Tibial artery (tissue), 4 donors: ENCODE measurements at regions not wholly inside any gene's neighbourhood (a gene's known extent, or its start where the extent isn't known, plus 50 kb on each side); places are given as distances from the start of the nearest gene placed in this dataset.
A peak's percentile ranks its signal among the peaks of the same experiment; 100 is the strongest.

Experiments
- DNase-seq, 2 donors: peaks; one replicate each; pipeline ENCODE4 v3.0.0-alpha.2; 2019
- H3K27ac ChIP-seq, 2 donors: fragments of 200-600 bp; sonication (generic) in 1 of 2; 1 replicate in 1 of 2; 2 replicates in 1 of 2; pipeline ENCODE4 v1.5.1; 2018 to 2019; ENCODE audit warnings: mild to moderate bottlenecking in 1 of 2
- H3K27me3 ChIP-seq, 2 donors: fragments of 200-600 bp; sonication (generic) in 1 of 2; one replicate each; pipeline versions ENCODE4 v1.5.1 to v1.6.0; 2016 to 2019
- H3K36me3 ChIP-seq, 3 donors: fragments of 200-600 bp; sonication (generic) in 2 of 3; one replicate each; pipeline ENCODE4 v1.5.1; 2016 to 2019; ENCODE audit warnings: mild to moderate bottlenecking in 2 of 3
- H3K4me1 ChIP-seq, 4 donors: fragments of 200-600 bp; sonication (generic) in 2 of 4; 1 replicate in 3 of 4; 2 replicates in 1 of 4; pipeline ENCODE4 v1.5.1; 2016 to 2019
- H3K4me3 ChIP-seq, 2 donors: fragments of 200-600 bp; sonication (generic) in 1 of 2; 1 replicate in 1 of 2; 2 replicates in 1 of 2; pipeline ENCODE4 v1.5.1; 2018 to 2019; ENCODE audit warnings: mild to moderate bottlenecking in 2 of 2
- H3K9me3 ChIP-seq, 3 donors: fragments of 200-600 bp; sonication (generic) in 1 of 3; one replicate each; pipeline ENCODE4 v1.5.1; 2016 to 2019
- CTCF ChIP-seq, 2 experiments: fragments of 200-600 bp in 1 of 2; fragments of 450-650 bp in 1 of 2; IDR thresholded peaks; one replicate each; pipeline ENCODE4 v1.5.1; 2017 to 2019; ENCODE audit warnings: antibody characterized with exemption in 2 of 2, mild to moderate bottlenecking in 1 of 2, moderate library complexity in 1 of 2
- intact Hi-C: fragments of 100-400 bp; cut with DNase I; formaldehyde crosslinking; loops from one replicate; pipeline ENCODE4 v1.15.0; 2023; ENCODE audit warnings: low total_unique reads

DNA sequence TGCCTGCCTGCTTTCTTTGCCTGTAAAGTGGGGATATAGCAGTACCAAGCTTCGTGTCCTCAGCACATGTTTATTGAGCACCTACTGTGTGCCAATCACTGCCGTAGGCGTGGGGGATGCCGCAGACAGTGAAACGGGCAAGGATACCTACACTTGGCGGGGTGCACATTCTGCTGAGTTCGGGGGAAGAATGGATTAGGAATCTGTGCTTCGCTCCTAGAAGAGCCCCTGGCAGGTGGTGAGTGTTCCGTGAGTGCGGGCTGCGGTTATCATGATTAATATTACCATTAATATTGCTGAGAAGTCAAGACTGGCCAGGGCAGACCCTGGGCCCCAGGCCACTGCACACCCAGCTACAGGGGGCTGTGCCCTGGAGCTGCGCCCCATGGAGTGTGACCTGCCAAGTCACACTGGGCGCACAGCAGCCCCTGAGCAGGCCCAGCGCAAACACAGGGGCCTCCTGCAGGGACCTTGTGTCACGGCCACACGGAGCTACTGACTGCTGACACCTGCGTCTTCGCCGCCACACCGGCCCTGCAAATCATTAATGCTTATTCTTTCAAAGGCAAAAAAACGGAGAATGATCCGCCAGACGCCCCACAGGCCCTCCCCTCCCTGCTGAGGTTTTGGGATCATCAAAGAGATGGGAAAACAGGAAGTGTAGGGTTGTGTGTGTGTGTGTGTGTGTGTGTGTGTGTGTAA lies 213.4 kb upstream of the GSE1 start:
- Histone ChIP-seq H3K27ac (no peak overlapping the region), H3K9me3 (no peaks in the 10 kb centered on the region), H3K36me3 (no peaks in the 10 kb centered on the region), H3K4me1 (peaks cover 0 to 29% (median 25%) of the 10 kb centered on the region in 4 donors), H3K27me3 (no peaks in the 10 kb centered on the region), H3K4me3 (no peak overlapping the region)
- no peak for TF ChIP-seq CTCF (IDR thresholded peaks at IDR 0.05)
- DNase-seq = peak; percentile 15 to 56
- intact Hi-C loops = loop anchor here (10.0 kb wide), 1 partner anchor 215 kb away; the partner anchor contains the start of gene GSE1

GRCh38 chr16:85400305-85401205 lies 212.6 kb upstream of the GSE1 start:
- intact Hi-C loops = no loop called here
- no peak for TF ChIP-seq CTCF (IDR thresholded peaks at IDR 0.05)
- H3K4me3 ChIP-seq = no peak overlapping the region
- no peaks in the 10 kb centered on the region for H3K9me3 ChIP-seq
- H3K36me3 ChIP-seq = no peaks in the 10 kb centered on the region
- H3K4me1 ChIP-seq = peaks cover 0 to 21% (median 18%) of the 10 kb centered on the region in 4 donors
- peak; percentile 14 to 51 for DNase-seq
- no peak overlapping the region for H3K27ac ChIP-seq
- H3K27me3 ChIP-seq = no peaks in the 10 kb centered on the region

GRCh38 chr16:85401370-85401916 lies 211.7 kb upstream of the GSE1 start:
- TF ChIP-seq CTCF (IDR thresholded peaks at IDR 0.05) = no peak
- Histone ChIP-seq H3K4me1 (peaks cover 0 to 12% (median 10%) of the 10 kb centered on the region in 4 donors), H3K9me3 (no peaks in the 10 kb centered on the region), H3K27me3 (no peaks in the 10 kb centered on the region), H3K27ac (no peak overlapping the region), H3K36me3 (no peaks in the 10 kb centered on the region), H3K4me3 (no peak overlapping the region)
- DNase-seq = peak in 1 of 2 donors; percentile 47
- intact Hi-C loops = no loop called here

GRCh38 chr16:85401917-85402766 lies 211.0 kb upstream of the GSE1 start:
- TF ChIP-seq CTCF (IDR thresholded peaks at IDR 0.05) = no peak

More at GRCh38 chr16:85401917-85402766, 211.0 kb upstream of the GSE1 start:
- Histone ChIP-seq H3K4me1 (peaks cover 0 to 7% (median 5%) of the 10 kb centered on the region in 4 donors), H3K36me3 (no peaks in the 10 kb centered on the region), H3K27ac (no peak overlapping the region), H3K4me3 (no peak overlapping the region), H3K27me3 (no peaks in the 10 kb centered on the region), H3K9me3 (no peaks in the 10 kb centered on the region)
- peak in 1 of 2 donors; percentile 54 for DNase-seq
- intact Hi-C loops = no loop called here
